K562 (cell line): ENCODE measurements at regions not wholly inside any gene's neighbourhood (a gene's known extent, or its start where the extent isn't known, plus 50 kb on each side); places are given as distances from the start of the nearest gene placed in this dataset.

ENCODE experiments used
- ATAC-seq: fragments of 200-7000 bp; cut with Tn5 transposase; 3 replicates; pipeline ENCODE4 v1.9.1; 2020; ENCODE audit warnings: moderate library complexity
- BruUV-seq: library from RNA; stranded (reverse); fragments of 400-500 nt; replicated peaks from 2 replicates; lab custom pipeline; 2021; lab: Mats Ljungman, UMichigan
- CTCF ChIA-PET: fragments of 300-600 bp; formaldehyde crosslinking; extraction: SDS; loops from one replicate; lab custom pipeline; 2021; ENCODE audit warnings: low intra/inter-chr PET ratio; lab: Yijun Ruan, JAX
- POLR2A ChIA-PET: fragments of 300-600, 350-650 bp; sonication (Branson Sonifier 250); formaldehyde crosslinking; extraction: SDS; loops from one replicate; lab custom pipeline; 2021; ENCODE audit warnings: antibody characterized with exemption, inconsistent platforms; lab: Yijun Ruan, JAX
- DNase-seq, 4 experiments: peaks; one replicate each; pipeline versions ENCODE4 v3.0.0 to v3.0.0-alpha.2; 2011 to 2018; ENCODE audit warnings: low spot score in 3 of 4, mixed read lengths in 3 of 4; ENCODE audit errors: extremely low read depth in 1 of 4
- FAIRE-seq: peaks from 2 replicates; lab custom pipeline; 2011; peaks lifted over from hg19 to GRCh38; lab: Jason Lieb, UNC
- H2AFZ ChIP-seq: 2 replicates; pipeline ENCODE4 v1.6.0; 2011; ENCODE audit warnings: low read depth, low read length, control low read depth, inconsistent platforms
- H3K27ac ChIP-seq: fragments of 200-600 bp; 3 replicates; pipeline ENCODE4 v1.8.0; 2011; ENCODE audit warnings: low read depth, mild to moderate bottlenecking, control low read depth, inconsistent platforms, low read length, moderate library complexity, mixed read lengths; ENCODE audit errors: extremely low read depth
- H3K27me3 ChIP-seq, 2 experiments: fragments of 300-600 bp in 1 of 2; 2 replicates in 1 of 2; 3 replicates in 1 of 2; pipeline versions ENCODE4 v1.6.0 to v1.8.0; 2011; ENCODE audit warnings: inconsistent platforms in 2 of 2, low read length in 2 of 2, mild to moderate bottlenecking in 1 of 2, mixed read lengths in 1 of 2, moderate library complexity in 1 of 2; ENCODE audit not compliant: control insufficient read depth in 2 of 2, insufficient read depth in 2 of 2
- H3K36me3 ChIP-seq: fragments of 300-600 bp; 3 replicates; pipeline ENCODE4 v1.8.0; 2011; ENCODE audit warnings: mild to moderate bottlenecking, low read length, inconsistent platforms; ENCODE audit not compliant: control insufficient read depth, insufficient read depth
- H3K4me1 ChIP-seq, 2 experiments: fragments of 200-600 bp in 1 of 2; replicated peaks in 1 of 2; 2 replicates in 1 of 2; 3 replicates in 1 of 2; pipeline versions ENCODE4 v1.5.1 to v1.8.0; 2011; ENCODE audit warnings: inconsistent platforms in 2 of 2, low read length in 2 of 2, mild to moderate bottlenecking in 1 of 2, mixed read lengths in 1 of 2, moderate library complexity in 1 of 2; ENCODE audit not compliant: control insufficient read depth in 2 of 2, insufficient read depth in 2 of 2
- H3K4me2 ChIP-seq: 2 replicates; pipeline ENCODE4 v1.6.1; 2011; ENCODE audit warnings: low read length, control low read depth, inconsistent platforms, mixed read lengths; ENCODE audit not compliant: insufficient read depth
- H3K4me3 ChIP-seq: fragments of 200-600 bp; sonication (generic), shearing (Covaris generic); 2 replicates; pipeline ENCODE4 v1.5.1; 2016; ENCODE audit warnings: control low read depth, inconsistent platforms
- H3K79me2 ChIP-seq: fragments of 200-600 bp; 3 replicates; pipeline ENCODE4 v1.8.0; 2011; ENCODE audit warnings: low read length, inconsistent platforms; ENCODE audit not compliant: control insufficient read depth, insufficient read depth
- H3K9ac ChIP-seq, 2 experiments: 2 replicates each; pipeline versions ENCODE4 v1.6.0 to v1.6.1; 2011; ENCODE audit warnings: low read depth in 2 of 2, low read length in 2 of 2, control low read depth in 1 of 2, inconsistent platforms in 1 of 2, mild to moderate bottlenecking in 1 of 2, mixed read lengths in 1 of 2; ENCODE audit not compliant: insufficient read depth in 1 of 2
- H3K9me1 ChIP-seq: one replicate; pipeline ENCODE4 v1.6.0; 2011; ENCODE audit warnings: inconsistent platforms, mild to moderate bottlenecking, low read length, moderate library complexity; ENCODE audit not compliant: control insufficient read depth, insufficient read depth
- H3K9me3 ChIP-seq: replicated peaks from 2 replicates; pipeline ENCODE4 v1.5.1; 2011; ENCODE audit warnings: low read depth, low read length, inconsistent platforms; ENCODE audit not compliant: control insufficient read depth, insufficient read depth
- H4K20me1 ChIP-seq: replicated peaks from 2 replicates; pipeline ENCODE4 v1.6.1; 2011; ENCODE audit warnings: low read length, inconsistent platforms, mixed read lengths; ENCODE audit not compliant: control insufficient read depth, insufficient read depth
- CREBBP ChIP-seq: IDR thresholded peaks from one replicate; pipeline ENCODE4 v1.6.1; 2012; ENCODE audit warnings: low read depth, mild to moderate bottlenecking, control low read depth, inconsistent platforms, low read length
- FOXA1 ChIP-seq: fragments of 450-650 bp; IDR thresholded peaks from 2 replicates; pipeline ENCODE4 v1.6.1; 2016; ENCODE audit warnings: mild to moderate bottlenecking, borderline replicate concordance
- GATAD2B ChIP-seq: fragments of 450-650 bp; IDR thresholded peaks from 2 replicates; pipeline ENCODE4 v1.6.1; 2017; ENCODE audit warnings: mild to moderate bottlenecking, borderline replicate concordance
- GTF2F1 ChIP-seq: IDR thresholded peaks from 2 replicates; pipeline ENCODE4 v1.6.1; 2011; ENCODE audit warnings: low read depth, low read length, improper control_type of control experiment
- HDAC3 ChIP-seq: fragments of 450-650 bp; IDR thresholded peaks from 2 replicates; pipeline ENCODE4 v1.6.1; 2018; ENCODE audit warnings: borderline replicate concordance, mild to moderate bottlenecking, moderate library complexity; ENCODE audit not compliant: partially characterized antibody
- MCM5 ChIP-seq: fragments of 450-650 bp; IDR thresholded peaks from 2 replicates; pipeline ENCODE4 v1.6.1; 2016; ENCODE audit warnings: low read depth
- NR2F6 ChIP-seq: fragments of 450-650 bp; formaldehyde crosslinking; IDR thresholded peaks from 2 replicates; pipeline ENCODE4 v1.4.0; 2020; ENCODE audit warnings: mild to moderate bottlenecking
- PCBP1 ChIP-seq: fragments of 200-400 bp; formaldehyde crosslinking; IDR thresholded peaks from 2 replicates; pipeline ENCODE4 v1.6.1; 2018; ENCODE audit warnings: mild to moderate bottlenecking, low read depth, low read length; ENCODE audit not compliant: poor library complexity, severe bottlenecking
- SOX6 ChIP-seq: fragments of 450-650 bp; IDR thresholded peaks from 2 replicates; pipeline ENCODE4 v1.6.1; 2014; ENCODE audit warnings: mild to moderate bottlenecking
- SRSF7 ChIP-seq: fragments of 200-400 bp; formaldehyde crosslinking; optimal IDR thresholded peaks from 2 replicates; pipeline ENCODE3; 2017; ENCODE audit warnings: mild to moderate bottlenecking, low read depth, low read length
- ZBTB26 ChIP-seq: fragments of 450-650 bp; formaldehyde crosslinking; IDR thresholded peaks from 2 replicates; pipeline ENCODE4 v1.4.0; 2022; ENCODE audit warnings: missing genetic modification characterization
- ZFP30 ChIP-seq: fragments of 250-450 bp; sonication (Bioruptor Pico); IDR thresholded peaks from 2 replicates; pipeline ENCODE4 v1.8.0; 2022; ENCODE audit warnings: moderate library complexity, mild to moderate bottlenecking, inconsistent platforms, borderline replicate concordance
- WGBS: fragments of 100-300 bp; shearing (Covaris generic); methylation state at CpG from one replicate; pipeline ENCODE4 v1.1.6; 2016; ENCODE audit warnings: low coverage, mixed read lengths; ENCODE audit not compliant: insufficient coverage; ENCODE audit errors: missing lambda C conversion rate; 5-methylcytosine and 5-hydroxymethylcytosine counted together
- in situ Hi-C: fragments of 300-500 bp; cut with MboI; formaldehyde crosslinking; loops from 4 replicates; pipeline ENCODE4 v1.15.0; 2018; ENCODE audit warnings: inconsistent platforms, mixed read lengths
- intact Hi-C: fragments of 100-400 bp; cut with micrococcal nuclease; formaldehyde crosslinking; loops from 2 replicates; pipeline ENCODE4 v1.14.2; 2022

- Histone ChIP-seq H3K27me3 (no peaks in the 10 kb centered on the region), H3K36me3 (no peaks in the 10 kb centered on the region), H2AFZ (no peak overlapping the region), H3K4me3 (no peak overlapping the region), H3K4me2 (no peak overlapping the region), H3K9ac (no peak overlapping the region), H3K9me1 (no peaks in the 10 kb centered on the region), H3K27ac (no peak overlapping the region), H3K79me2 (no peaks in the 10 kb centered on the region), H3K4me1 (no peaks in the 10 kb centered on the region), H4K20me1 (no peaks in the 10 kb centered on the region), H3K9me3 (no peaks in the 10 kb centered on the region)
- CTCF ChIA-PET: no interaction called here
- no TSS peak for BruUV-seq
- no peak for TF ChIP-seq GTF2F1
- TF ChIP-seq HDAC3: no peak
- no peak for TF ChIP-seq GATAD2B
- no peak for TF ChIP-seq SRSF7
- no peak for TF ChIP-seq ZBTB26 (CRISPR knock-in tag)
- no peak for TF ChIP-seq SOX6
- TF ChIP-seq ZFP30 (CRISPR knock-in tag): no peak
- TF ChIP-seq CREBBP: no peak
- TF ChIP-seq FOXA1: no peak
- TF ChIP-seq MCM5: no peak
- TF ChIP-seq PCBP1: no peak
- TF ChIP-seq NR2F6 (CRISPR knock-in tag): no peak
- in situ Hi-C loops (loop anchor here (25.0 kb wide), 1 partner anchor 300 kb away; no protein-coding TSS in a partner anchor), intact Hi-C loops (no loop called here)
- no peak for ATAC-seq
- POLR2A ChIA-PET: no interaction called here
- FAIRE-seq: no peak
- no peak for DNase-seq
- WGBS: 2% methylated on average over 5 of the region's 5 CpGs
Measured at GRCh38 chr2:142687509-142687908, 190.0 kb upstream of the KYNU start.
